ENCODE measurements at regions not wholly inside any gene's neighbourhood (a gene's known extent, or its start where the extent isn't known, plus 50 kb on each side); places are given as distances from the start of the nearest gene placed in this dataset.

- TF ChIP-seq NFIC (IDR thresholded peaks at IDR 0.05) (no peak), ZBTB7A (IDR thresholded peaks at IDR 0.05; ENCODE audit: low read depth) (no peak), EGR1 (IDR thresholded peaks at IDR 0.05) (no peak), YY1 (IDR thresholded peaks at IDR 0.05; ENCODE audit: low read depth) (no peak), USF1 (IDR thresholded peaks at IDR 0.05) (no peak), EP300 (IDR thresholded peaks at IDR 0.05; ENCODE audit: borderline replicate concordance) (no peak), REST (IDR thresholded peaks at IDR 0.05; ENCODE audit: low read depth) (no peak), CREB1 (IDR thresholded peaks at IDR 0.05; ENCODE audit: low read depth) (no peak), TEAD4 (IDR thresholded peaks at IDR 0.05) (no peak), FOXM1 (IDR thresholded peaks at IDR 0.05; ENCODE audit: borderline replicate concordance, low read depth) (no peak), MAX (IDR thresholded peaks at IDR 0.05) (no peak), CEBPB (IDR thresholded peaks at IDR 0.05) (no peak), RAD21 (IDR thresholded peaks at IDR 0.05; ENCODE audit: low read depth) (no peak), TCF12 (IDR thresholded peaks at IDR 0.05; ENCODE audit: low read depth) (no peak)
Measured at GRCh38 chr14:54010981-54011380, 54.4 kb upstream of the BMP4 start.

GRCh38 chr14:54023027-54023426 is 66.4 kb upstream of the BMP4 start:
- TF ChIP-seq TCF12 (IDR thresholded peaks at IDR 0.05; ENCODE audit: low read depth) (no peak), YY1 (IDR thresholded peaks at IDR 0.05; ENCODE audit: low read depth) (no peak), EGR1 (IDR thresholded peaks at IDR 0.05) (no peak), RAD21 (IDR thresholded peaks at IDR 0.05; ENCODE audit: low read depth) (no peak), FOXM1 (IDR thresholded peaks at IDR 0.05; ENCODE audit: borderline replicate concordance, low read depth) (no peak), REST (IDR thresholded peaks at IDR 0.05; ENCODE audit: low read depth) (no peak)

GRCh38 chr14:54025661-54026060 is 69.0 kb upstream of the BMP4 start:
- peak; percentile 68 for TF ChIP-seq RAD21 (IDR thresholded peaks at IDR 0.05; ENCODE audit: low read depth)
- TF ChIP-seq NFIC (IDR thresholded peaks at IDR 0.05): no peak
- no peak for TF ChIP-seq TCF12 (IDR thresholded peaks at IDR 0.05; ENCODE audit: low read depth)

- TF ChIP-seq TAF1 (IDR thresholded peaks at IDR 0.05; ENCODE audit: low read depth) (no peak), CREB1 (IDR thresholded peaks at IDR 0.05; ENCODE audit: low read depth) (no peak), MAX (IDR thresholded peaks at IDR 0.05) (no peak), CEBPB (IDR thresholded peaks at IDR 0.05) (no peak), ZBTB7A (IDR thresholded peaks at IDR 0.05; ENCODE audit: low read depth) (no peak), EGR1 (IDR thresholded peaks at IDR 0.05) (no peak), FOXM1 (IDR thresholded peaks at IDR 0.05; ENCODE audit: borderline replicate concordance, low read depth) (no peak), RAD21 (IDR thresholded peaks at IDR 0.05; ENCODE audit: low read depth) (no peak), TCF12 (IDR thresholded peaks at IDR 0.05; ENCODE audit: low read depth) (no peak), NFIC (IDR thresholded peaks at IDR 0.05) (no peak), TEAD4 (IDR thresholded peaks at IDR 0.05) (no peak), EP300 (IDR thresholded peaks at IDR 0.05; ENCODE audit: borderline replicate concordance) (no peak), YY1 (IDR thresholded peaks at IDR 0.05; ENCODE audit: low read depth) (no peak), USF1 (IDR thresholded peaks at IDR 0.05) (no peak), REST (IDR thresholded peaks at IDR 0.05; ENCODE audit: low read depth) (no peak)
Measured at GRCh38 chr14:54026671-54027070, 70.0 kb upstream of the BMP4 start.

- no peak for TF ChIP-seq USF1 (IDR thresholded peaks at IDR 0.05)
- no peak for TF ChIP-seq ZBTB7A (IDR thresholded peaks at IDR 0.05; ENCODE audit: low read depth)
- no peak for TF ChIP-seq CREB1 (IDR thresholded peaks at IDR 0.05; ENCODE audit: low read depth)
- no peak for TF ChIP-seq MAX (IDR thresholded peaks at IDR 0.05)
- TF ChIP-seq CEBPB (IDR thresholded peaks at IDR 0.05): no peak
- no peak for TF ChIP-seq EP300 (IDR thresholded peaks at IDR 0.05; ENCODE audit: borderline replicate concordance)
- no peak for TF ChIP-seq NFIC (IDR thresholded peaks at IDR 0.05)
- no peak for TF ChIP-seq YY1 (IDR thresholded peaks at IDR 0.05; ENCODE audit: low read depth)
- no peak for TF ChIP-seq EGR1 (IDR thresholded peaks at IDR 0.05)
- no peak for TF ChIP-seq FOXM1 (IDR thresholded peaks at IDR 0.05; ENCODE audit: borderline replicate concordance, low read depth)
- TF ChIP-seq TCF12 (IDR thresholded peaks at IDR 0.05; ENCODE audit: low read depth): no peak
- no peak for TF ChIP-seq TAF1 (IDR thresholded peaks at IDR 0.05; ENCODE audit: low read depth)
- TF ChIP-seq RAD21 (IDR thresholded peaks at IDR 0.05; ENCODE audit: low read depth): no peak
- no peak for TF ChIP-seq TEAD4 (IDR thresholded peaks at IDR 0.05)
- TF ChIP-seq REST (IDR thresholded peaks at IDR 0.05; ENCODE audit: low read depth): no peak
Measured at GRCh38 chr14:54038724-54039123, 82.1 kb upstream of the BMP4 start.

Measured in Ishikawa (cell line).